ENCODE measurements at regions not wholly inside any gene's neighbourhood (a gene's known extent, or its start where the extent isn't known, plus 50 kb on each side); places are given as distances from the start of the nearest gene placed in this dataset.
A peak's percentile ranks its signal among the peaks of the same experiment; 100 is the strongest.

DNA sequence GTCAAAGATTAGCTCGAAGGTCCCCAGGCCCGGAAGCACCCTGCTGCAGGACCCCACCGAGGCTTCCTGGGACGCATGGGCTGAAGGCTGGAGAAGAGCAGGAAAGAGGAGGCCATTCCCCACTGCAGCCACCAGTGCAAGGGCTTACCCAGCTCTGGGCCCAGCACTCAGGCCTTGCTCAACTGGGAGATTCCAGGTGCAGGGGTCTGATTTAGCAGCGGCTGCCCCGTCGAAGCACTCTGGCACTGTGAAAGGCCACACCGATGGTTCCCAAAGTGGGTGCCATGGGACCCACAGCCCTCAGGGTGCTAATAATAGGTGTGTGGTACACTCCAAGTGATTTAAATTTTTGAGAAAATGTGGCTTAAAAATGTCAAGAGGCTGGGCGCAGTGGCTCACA lies 130.9 kb downstream of the OAT start (continued):
- TF ChIP-seq, protein P1, sequence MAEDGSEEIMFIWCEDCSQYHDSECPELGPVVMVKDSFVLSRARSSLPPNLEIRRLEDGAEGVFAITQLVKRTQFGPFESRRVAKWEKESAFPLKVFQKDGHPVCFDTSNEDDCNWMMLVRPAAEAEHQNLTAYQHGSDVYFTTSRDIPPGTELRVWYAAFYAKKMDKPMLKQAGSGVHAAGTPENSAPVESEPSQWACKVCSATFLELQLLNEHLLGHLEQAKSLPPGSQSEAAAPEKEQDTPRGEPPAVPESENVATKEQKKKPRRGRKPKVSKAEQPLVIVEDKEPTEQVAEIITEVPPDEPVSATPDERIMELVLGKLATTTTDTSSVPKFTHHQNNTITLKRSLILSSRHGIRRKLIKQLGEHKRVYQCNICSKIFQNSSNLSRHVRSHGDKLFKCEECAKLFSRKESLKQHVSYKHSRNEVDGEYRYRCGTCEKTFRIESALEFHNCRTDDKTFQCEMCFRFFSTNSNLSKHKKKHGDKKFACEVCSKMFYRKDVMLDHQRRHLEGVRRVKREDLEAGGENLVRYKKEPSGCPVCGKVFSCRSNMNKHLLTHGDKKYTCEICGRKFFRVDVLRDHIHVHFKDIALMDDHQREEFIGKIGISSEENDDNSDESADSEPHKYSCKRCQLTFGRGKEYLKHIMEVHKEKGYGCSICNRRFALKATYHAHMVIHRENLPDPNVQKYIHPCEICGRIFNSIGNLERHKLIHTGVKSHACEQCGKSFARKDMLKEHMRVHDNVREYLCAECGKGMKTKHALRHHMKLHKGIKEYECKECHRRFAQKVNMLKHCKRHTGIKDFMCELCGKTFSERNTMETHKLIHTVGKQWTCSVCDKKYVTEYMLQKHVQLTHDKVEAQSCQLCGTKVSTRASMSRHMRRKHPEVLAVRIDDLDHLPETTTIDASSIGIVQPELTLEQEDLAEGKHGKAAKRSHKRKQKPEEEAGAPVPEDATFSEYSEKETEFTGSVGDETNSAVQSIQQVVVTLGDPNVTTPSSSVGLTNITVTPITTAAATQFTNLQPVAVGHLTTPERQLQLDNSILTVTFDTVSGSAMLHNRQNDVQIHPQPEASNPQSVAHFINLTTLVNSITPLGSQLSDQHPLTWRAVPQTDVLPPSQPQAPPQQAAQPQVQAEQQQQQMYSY (CRISPR knock-in tag; IDR thresholded peaks at IDR 0.05): no peak

- RAD21 ChIA-PET (ENCODE audit: unreplicated experiment): interaction anchor here (2.5 kb wide), 2 partner anchors 65 to 94 kb away, joined by 7 to 18 read pairs; no protein-coding TSS in a partner anchor
- whole genome bisulfite sequencing (ENCODE audit: insufficient coverage, insufficient replicate concordance, low lambda C conversion rate, missing lambda C conversion rate): 99% methylated on average over 10 of the region's 10 CpGs
- H4K20me1 ChIP-seq (ENCODE audit: control insufficient read depth, insufficient read depth): no peaks in the 10 kb centered on the region
- no peaks in the 10 kb centered on the region for H3K79me2 ChIP-seq (ENCODE audit: control insufficient read depth, insufficient read depth, low read length)
- no peak overlapping the region for H3K4me3 ChIP-seq
- peak overlapping the region; percentile 91 for H3K4me2 ChIP-seq (ENCODE audit: control insufficient read depth, insufficient read depth)
- no peaks in the 10 kb centered on the region; the same call in 2 of the 3 replicates for H3K9me3 ChIP-seq (replicated peaks; ENCODE audit: control insufficient read depth, insufficient read depth, low read length)
- CTCF ChIA-PET: interaction anchor here (0.6 to 1.0 kb wide), 3 partner anchors 50 to 174 kb away, joined by 3 to 5 read pairs (median 3); no protein-coding TSS in a partner anchor
- FAIRE-seq (no peak), ATAC-seq (no peak), DNase-seq (ENCODE audit: low read depth, low spot score) (no peak)
- in situ Hi-C loops (cut with MboI) (loop anchor here (10.0 kb wide), 1 partner anchor 892 kb away; no protein-coding TSS in a partner anchor), intact Hi-C loops (cut with micrococcal nuclease; ENCODE audit: unreplicated experiment) (loop anchor here (2.0 to 5.0 kb wide), 3 partner anchors 35 to 290 kb away; no protein-coding TSS in a partner anchor)
- H3K9ac ChIP-seq (ENCODE audit: control insufficient read depth, insufficient read depth, low read length): peak overlapping the region; percentile 69; the same call in 1 of the 2 replicates
- peaks cover 61% of the 10 kb centered on the region for H3K4me1 ChIP-seq (ENCODE audit: control insufficient read depth, insufficient read depth, low read length)
- H3K27ac ChIP-seq (ENCODE audit: control insufficient read depth, insufficient read depth): peak overlapping the region; percentile 96
- BruUV-seq (replicated peaks): no TSS peak
- H3K36me3 ChIP-seq (ENCODE audit: control insufficient read depth in 2 of 2, insufficient read depth in 2 of 2, low read length in 1 of 2): no peaks in the 10 kb centered on the region
- H2AFZ ChIP-seq (ENCODE audit: control insufficient read depth, low read depth, low read length): no peak overlapping the region
- no peaks in the 10 kb centered on the region for H3K27me3 ChIP-seq (replicated peaks in 1 of 2; ENCODE audit: control insufficient read depth in 2 of 2, insufficient read depth in 2 of 2, low read length in 1 of 2)
- POLR2A ChIA-PET: interaction anchor here (0.7 to 1.8 kb wide), 2 partner anchors 65 to 71 kb away, joined by 3 to 9 read pairs; no protein-coding TSS in a partner anchor
- SMC1A ChIA-PET (ENCODE audit: uncharacterized antibody, unreplicated experiment): interaction anchor here (0.9 to 4.2 kb wide), 5 partner anchors 35 to 293 kb away, joined by 3 to 23 read pairs (median 7); no protein-coding TSS in a partner anchor
- TF ChIP-seq CUX1 (IDR thresholded peaks at IDR 0.05; ENCODE audit: insufficient replicate concordance, low read depth, low read length): no peak
- no peak for TF ChIP-seq MXI1 (IDR thresholded peaks at IDR 0.05; ENCODE audit: low read depth, low read length)
- no peak for TF ChIP-seq HDGF (IDR thresholded peaks at IDR 0.05)
- TF ChIP-seq SMAD1 (IDR thresholded peaks at IDR 0.05; ENCODE audit: low read depth, partially characterized antibody): no peak
- no peak for TF ChIP-seq TCF7 (IDR thresholded peaks at IDR 0.05; ENCODE audit: borderline replicate concordance)
- TF ChIP-seq NKRF (conservative IDR thresholded peaks at IDR 0.05): no peak
- no peak for TF ChIP-seq MAX (IDR thresholded peaks at IDR 0.05; ENCODE audit: low read depth, low read length)
- TF ChIP-seq SREBF1 (IDR thresholded peaks at IDR 0.05; ENCODE audit: low read length): no peak
These were observed 131.5 kb downstream of the OAT start for GRCh38 chr10:124287071-124287685.

Data from GM12878 (cell line).